GM19023 (cell line): ENCODE measurements at regions not wholly inside any gene's neighbourhood (a gene's known extent, or its start where the extent isn't known, plus 50 kb on each side); places are given as distances from the start of the nearest gene placed in this dataset.

Source experiments
- ATAC-seq: cut with Tn5 transposase; IDR thresholded peaks from one replicate; pipeline ENCODE4 v1.9.1; 2021; ENCODE audit warnings: mild to moderate bottlenecking, moderate library complexity; ENCODE audit not compliant: unreplicated experiment

DNA sequence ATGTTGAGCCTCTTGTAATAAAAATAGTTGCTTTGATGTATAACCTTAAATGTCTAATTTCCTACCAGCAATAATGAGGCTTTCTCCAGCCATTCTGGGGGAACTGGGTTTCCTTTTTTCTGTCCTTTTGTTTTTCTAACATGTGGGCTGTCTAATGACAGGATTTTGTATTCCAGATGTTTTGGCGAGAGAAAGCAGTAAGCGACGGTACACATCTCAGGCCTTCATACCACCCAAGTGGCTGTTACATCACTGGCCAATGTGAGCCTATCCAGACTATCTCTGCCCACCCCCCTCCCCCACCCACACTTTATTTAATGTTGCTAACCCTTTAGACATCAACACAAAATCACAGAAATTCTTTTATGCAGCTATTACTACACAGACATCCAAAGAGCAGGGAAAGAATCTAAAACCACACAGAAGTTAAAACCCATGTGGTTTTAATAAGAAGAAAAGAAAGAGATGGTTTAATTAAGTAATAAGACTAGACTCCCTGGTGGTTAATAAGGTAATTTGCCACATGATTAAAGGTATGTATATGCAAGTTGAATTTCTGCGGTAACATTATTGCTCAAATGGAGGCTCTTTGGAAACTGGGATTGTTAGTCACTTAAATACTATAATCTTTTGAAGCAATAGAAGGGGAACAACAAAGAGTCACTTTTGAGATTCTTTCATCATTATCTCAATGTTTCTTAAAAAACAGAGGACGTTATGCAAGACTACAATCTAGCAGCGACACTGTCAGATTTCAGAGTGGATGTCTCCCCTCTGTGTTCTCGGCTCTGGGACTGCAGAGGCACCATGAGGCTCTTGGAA is 365.1 kb downstream of the ENC1 start:
- ATAC-seq: no peak

DNA sequence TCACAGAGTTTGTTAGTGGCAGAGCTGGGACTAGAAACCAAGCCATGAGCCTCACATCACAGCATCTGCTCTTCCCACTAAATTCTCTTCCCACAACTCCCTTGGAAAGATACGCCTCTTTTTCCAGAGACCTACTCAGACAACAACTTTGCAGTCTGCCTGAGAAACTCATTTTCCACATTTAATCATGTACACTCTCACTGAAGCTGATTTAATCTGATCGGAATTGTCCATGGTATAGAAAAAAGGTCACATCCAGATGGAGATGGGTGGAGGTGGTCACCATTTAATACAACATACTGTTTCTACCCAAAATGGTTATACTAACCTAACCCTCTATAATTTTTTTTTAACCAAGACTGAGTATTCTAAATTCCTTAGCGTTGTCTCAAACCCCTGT is 366.2 kb downstream of the ENC1 start:
- ATAC-seq: no peak

DNA sequence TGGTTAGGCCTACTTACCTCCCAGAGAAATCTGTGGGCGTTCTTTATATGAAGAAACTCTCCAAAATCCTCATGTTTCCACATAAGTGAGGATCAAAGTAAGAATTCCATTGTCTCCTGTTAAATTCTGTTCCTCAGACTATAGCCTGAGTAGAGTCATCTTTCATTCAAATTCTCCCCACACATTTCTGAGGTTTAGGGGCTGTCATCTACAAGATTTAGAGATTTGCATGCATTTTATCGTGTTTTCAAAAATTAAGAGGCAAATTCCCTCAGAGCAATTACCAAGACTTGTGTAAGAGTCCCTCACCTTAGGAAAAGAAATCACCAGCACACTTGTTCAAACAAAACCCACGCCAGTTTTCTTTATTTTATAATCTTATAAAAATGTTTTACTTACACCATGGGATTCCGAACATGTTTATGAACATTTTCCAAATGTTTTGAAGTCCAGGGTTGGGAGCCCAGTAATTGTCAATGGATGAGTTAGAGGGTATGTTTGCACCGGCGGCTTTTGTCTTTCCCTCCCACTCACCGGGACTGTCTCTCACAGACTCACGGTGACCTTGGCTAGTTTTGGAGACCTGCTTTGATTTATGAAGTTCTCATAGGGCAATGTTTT is 367.6 kb downstream of the ENC1 start:
- no peak for ATAC-seq

DNA sequence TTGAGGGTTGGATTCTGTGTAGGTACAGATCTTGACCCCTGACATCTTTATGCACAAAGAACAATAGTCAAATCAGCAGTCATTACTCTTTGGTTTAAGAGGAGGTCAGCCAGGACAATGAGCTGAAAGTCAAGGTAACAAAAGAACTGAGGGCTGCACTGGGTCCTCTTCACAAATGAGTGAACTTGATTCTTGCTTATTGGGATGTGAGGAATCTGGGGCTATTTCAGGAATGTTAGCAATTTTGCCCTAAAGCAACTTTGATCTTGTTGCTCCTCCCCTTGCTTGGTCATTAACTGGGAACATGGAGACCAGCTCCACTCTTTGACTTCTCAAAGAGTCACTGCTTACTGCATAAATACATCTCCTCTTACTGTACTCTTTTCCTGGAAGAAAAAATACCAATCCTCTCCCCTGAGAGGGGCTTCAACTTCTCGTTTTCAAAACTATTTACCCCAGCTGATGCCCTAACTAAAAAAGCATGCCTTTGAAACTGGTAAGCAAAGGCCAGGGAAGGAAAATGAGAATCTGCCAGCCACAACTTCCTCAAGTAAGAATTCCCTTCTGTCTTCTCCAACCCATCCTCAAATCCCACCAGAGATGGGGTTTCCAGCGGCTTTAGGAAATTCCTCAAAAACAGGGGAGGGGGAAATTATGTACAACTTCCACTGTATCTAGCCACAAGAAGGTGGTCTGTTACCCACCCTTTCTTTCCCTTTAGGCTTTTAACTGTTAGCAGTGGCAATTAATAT is 368.3 kb downstream of the ENC1 start:
- ATAC-seq: no peak

DNA sequence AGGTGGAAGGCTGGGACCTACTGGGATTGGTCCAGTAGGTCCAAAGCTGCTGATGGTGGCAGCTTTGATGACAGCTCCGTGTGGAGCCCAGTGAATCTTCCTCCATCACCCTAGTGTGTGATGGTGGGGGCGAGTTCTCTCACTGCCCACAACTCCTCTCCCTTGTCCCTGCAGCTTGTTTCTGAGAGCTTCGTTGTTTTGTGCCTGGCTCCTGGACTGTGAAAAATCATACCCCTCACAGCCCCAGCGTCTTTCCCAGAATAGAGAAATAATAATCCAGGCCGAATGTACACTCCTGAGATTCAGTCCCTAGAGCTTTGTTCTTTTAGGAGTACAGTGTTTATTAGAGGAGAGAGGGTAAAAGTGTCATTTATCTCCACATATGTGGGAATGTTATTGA is 372.2 kb downstream of the ENC1 start:
- no peak for ATAC-seq

DNA sequence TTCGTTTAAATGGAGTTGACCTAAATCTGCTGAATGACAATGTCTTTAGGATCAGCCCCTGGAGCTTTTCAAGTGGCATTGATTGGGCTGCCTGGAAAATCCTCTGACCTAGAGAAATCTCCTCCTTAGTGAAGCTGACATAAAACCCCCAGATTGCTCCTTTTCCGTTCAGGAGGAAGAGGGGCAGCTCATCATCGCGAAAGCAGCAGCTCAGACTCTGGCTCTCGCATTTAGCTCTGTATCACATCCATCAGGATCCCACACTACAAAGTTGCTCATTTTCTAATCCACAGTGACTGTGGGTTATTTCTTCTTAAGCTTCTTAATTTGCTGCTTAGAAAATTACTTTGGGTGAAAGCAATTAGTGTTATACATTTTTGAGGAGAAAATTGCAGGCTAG is 373.7 kb downstream of the ENC1 start:
- ATAC-seq: no peak

DNA sequence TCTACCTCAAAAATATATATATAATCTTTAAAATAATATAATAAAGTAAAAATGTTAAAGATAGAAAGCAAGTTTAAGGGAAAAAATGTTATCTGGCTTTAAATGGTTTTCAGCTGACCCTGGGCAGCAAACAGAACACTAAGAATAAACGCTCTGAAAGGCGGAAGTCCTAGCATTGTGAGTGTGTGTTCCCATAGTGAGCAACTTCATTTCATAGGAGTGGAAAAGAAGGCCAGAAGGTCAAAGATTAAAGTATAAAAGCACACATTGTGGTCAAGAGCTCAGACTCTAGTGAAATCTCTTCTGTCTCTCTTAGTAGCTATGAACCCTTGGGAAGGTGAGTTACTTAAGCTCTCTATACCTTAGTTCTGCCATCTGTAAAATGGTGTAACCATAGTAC is 374.4 kb downstream of the ENC1 start:
- ATAC-seq: no peak

DNA sequence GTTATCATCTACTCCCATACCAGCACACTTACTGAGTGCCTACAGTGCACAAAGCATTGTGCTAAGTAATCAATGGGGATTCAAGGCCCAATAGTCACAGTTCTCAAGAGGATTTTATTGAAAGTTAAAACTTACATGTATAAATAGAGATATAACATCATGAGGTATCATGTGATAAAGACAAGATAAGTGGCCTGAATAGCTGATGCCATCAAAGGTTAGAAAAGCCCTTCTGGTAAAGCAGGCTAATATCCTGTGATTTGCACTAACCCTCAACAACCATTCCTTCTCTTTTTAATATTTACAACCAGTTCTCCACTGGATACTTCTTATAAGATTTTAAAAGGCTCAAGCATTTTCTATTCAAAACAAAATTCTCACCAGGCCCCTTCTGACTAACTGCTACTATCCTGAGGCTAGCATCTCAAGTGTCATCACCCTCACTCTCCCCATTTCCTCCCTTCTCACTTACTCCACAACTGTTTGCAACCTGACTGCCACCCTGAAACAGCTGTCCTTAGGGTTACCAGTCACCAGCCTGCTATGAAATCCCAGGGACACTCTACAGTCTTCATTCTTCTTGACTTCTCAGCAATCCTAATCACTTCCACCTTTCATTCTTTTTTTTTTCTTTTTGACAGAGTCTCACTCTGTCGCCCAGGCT is 377.9 kb downstream of the ENC1 start:
- no peak for ATAC-seq

DNA sequence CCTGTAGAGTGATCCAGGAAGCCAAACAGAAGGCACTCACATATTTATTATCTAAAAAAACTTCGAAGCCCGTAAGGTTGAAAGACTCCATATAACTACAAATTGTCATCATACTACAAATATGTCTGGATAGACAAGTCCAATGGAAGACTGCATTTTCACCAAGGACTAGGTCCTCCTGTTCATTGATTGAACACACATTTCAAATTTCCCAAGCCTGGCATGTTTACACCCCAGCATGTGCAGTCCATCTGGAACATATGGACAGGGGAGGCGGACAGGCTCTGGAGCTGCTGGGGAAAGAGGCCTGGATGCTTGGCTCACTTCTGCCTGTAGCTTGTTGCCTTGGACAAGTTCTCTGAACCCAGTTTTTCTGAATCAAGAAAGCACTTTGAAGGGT is 378.7 kb downstream of the ENC1 start:
- ATAC-seq: no peak

DNA sequence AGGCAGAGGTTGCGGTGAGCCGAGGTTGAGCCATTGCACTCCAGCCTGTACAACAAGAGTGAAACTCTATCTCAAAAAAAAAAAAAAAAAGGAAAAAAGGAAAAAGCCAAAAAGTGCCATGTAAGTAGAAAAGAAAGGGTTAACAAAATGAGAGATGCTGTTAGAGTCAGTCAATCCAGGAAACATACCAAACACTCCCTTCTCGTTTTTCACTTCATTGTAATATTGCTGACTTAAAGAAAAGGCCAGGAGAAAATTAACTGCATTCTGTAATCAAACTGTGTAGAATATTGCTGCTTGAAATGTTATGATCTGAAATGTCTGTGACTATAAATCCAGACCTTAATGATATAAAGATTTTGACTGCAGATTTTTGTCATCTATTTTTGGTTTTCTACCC is 379.1 kb downstream of the ENC1 start:
- no peak for ATAC-seq

DNA sequence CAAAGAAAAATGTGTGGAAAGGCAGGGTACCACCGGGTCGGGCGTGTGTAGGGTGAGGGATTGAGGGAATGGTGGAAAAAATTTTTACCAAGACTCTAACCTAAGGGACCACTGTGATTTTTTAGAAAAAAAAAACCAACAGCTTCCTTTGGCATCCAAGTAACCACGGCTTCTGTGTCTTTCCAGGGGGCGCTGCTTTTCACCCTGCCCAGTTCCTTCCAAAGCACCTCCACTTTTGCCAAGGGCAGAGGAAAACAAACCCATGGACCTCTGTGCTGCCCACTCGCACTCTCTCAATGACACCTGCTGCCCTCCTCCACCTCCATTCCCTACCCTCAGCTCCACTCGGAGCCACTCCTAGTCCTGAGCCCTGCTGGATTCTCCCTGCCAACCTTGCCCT is 381.0 kb downstream of the ENC1 start:
- no peak for ATAC-seq

DNA sequence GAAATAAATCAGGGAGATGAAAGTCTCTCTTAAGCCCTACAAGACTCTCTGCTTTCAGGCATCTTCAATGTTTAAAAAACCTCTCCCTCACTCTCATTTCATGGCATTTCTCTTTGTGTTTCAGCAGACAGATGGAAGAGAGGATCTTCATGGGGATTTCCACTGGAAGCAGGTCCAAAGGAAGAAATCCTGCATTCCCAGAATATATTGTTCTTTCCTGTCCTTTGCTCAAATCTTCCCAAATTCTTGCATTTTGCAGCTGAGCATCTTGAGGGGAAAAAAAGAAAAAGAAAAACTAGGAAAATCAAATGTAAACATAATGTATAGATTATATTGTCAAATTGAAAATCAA is 382.2 kb downstream of the ENC1 start:
- no peak for ATAC-seq

DNA sequence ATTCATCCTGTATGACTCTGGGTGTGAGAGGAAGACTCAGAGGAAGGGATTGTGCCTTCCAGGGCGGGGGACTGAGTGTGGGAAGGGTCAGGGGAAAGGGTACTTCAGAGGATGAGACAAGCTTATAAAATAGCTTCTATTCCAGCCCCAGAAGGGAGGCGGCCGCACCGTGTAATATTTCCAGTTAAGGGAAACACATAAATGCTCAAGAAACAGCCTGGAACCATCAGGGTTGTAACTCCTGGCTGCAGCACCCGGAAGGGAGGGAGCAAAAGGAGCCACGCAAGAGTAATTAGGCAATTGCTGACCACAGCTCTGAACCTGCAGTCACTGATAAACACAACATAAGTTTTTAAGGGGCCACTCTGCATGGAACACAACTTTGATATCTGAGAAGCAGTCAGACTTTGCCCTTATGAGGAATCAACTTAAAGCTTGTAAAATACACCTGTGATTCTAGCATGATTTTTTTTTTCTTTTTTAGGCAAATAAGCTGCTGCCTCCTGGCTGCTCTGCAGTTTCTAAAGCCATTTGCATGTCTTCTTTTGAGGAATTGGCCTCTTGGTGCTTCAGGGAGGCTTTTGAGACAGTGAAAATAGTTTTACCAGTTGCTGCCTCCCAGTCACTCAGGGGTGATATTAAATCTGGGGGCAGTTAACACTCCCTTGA is 382.7 kb downstream of the ENC1 start:
- ATAC-seq: peak; percentile 71

DNA sequence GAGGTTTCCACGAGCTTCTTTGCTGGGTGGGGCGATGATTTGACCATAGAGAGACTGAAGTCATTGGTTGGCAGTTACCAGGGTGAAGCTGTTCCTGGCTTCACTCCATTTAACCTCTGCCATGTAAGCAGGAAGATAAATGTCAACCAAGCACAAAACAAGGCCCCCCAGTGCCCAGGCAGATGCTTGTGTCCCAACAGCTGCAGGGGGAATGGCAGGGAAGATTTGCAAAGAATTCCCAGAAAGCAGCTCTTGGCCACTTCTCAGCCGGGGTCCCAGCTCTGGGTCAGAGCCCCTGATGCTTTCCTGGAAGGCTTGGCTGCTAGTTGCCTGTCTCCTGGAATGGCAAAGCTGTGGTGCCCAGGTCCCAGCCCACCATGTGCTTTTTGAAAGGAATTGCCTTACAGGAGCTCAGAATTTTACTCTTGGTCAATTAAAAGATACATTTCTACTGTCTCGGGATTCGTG is 383.4 kb downstream of the ENC1 start:
- no peak for ATAC-seq

DNA sequence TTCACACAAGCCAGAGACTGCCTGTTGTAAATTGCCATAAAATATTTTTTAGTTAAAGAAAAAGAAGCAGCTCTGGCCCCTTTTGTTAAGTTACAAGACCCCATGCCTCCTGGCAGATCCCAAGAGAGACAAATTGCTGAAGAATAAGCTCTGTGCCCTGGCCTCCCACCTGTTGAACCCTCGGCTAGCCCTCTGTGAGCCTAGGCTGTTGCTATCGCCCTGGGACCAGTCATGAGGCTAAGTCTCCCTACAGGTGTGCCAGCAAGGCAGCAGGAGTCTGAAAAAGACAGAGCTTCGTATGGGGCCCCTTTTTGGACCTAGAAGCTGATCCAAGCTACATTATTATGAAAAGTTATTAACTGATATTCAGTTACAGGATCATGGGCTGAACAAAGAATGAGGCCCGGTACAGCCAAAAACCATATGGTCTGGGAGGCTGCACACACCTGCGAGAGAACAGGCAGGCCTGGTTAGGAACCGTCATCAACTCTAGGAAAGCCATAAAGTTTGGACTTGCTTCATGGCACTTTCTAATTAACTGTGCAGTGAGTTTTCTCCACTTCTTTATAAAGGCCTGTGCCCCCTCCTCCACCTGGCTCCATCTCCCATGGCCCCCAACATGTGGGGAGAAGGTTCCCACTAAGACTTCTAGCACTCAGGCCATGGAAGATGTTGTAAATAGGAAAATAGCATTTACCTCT is 384.7 kb downstream of the ENC1 start:
- no peak for ATAC-seq

DNA sequence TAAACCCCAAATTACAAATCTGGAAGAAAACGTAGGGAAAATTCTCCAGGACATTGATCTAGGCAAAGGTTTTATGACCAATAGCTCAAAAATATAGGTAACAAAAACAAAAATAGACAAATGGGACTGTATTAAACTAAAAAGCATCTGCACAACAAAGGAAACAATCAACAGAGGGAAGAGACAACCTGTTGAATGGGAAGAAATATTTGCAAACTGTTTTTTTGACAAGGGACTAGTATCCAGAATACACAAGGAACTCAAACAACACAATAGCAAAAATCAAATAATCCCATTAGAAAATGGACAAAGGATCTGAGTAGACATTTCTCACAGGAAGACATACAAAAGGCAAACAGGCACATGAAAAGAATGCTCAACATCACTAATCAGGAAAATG is 386.3 kb downstream of the ENC1 start:
- ATAC-seq: no peak

DNA sequence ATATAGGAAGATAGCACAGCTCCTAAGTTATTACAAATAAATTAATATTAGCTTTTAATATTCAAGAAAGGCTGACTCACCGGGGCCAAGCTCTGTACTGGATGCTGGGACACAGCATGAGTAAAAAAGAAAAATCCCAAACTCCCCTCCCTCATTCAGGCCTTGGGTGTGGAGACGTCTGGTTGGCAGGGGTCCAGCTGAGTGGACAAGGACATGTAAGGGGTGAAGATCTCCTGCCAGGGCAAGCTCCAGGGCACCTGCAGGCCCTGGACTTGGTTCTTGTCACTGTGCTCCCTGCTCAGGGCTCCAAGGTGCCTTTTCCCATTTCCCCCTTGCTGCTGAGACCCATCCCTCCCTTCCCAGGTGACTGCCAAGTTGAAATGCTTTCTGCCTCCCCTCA is 388.5 kb downstream of the ENC1 start:
- no peak for ATAC-seq

DNA sequence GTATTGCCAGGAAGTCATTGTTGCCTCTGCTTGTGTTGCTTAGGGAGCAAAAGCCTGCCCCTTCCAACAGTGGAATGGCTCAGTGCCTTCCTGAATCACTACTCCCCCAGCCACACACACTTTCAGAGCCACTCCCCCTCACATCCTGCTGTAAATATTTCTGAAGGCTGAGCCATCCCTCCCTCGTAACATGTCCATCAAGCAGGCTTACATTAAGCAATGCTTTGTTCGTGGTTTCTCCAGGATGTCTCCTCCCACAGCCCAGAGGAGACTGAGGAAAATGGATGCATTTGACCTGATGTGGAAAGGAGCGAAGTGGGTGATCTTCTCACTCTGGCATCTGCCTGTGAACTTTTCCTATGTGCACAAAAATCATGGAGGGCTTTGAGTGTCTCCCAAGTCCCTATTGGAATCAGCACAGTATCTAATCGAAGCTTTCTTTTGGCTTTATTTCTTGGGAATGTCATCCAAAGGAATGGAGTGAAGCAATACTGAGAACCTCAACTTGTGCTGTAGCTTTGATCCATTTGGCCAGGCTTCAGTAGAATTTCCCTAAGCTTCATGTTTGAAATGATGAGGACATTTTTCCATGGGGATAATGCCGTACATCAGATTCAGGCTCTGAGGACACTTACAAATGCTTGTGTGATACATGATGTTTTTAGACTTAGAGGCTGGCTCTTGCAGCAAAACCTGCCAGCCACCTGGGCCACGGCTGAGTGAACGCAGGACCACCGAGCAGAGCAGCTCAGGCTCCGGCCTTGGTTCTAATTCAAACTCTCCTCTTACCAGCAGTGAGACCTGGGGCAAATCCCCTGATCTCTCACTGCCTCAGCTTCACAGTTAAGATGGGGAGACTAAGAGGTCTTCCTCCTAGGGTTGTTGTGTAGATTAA is 389.1 kb downstream of the ENC1 start:
- no peak for ATAC-seq
